Ammon's horn (tissue), 1 donor: ENCODE measurements at regions not wholly inside any gene's neighbourhood (a gene's known extent, or its start where the extent isn't known, plus 50 kb on each side); places are given as distances from the start of the nearest gene placed in this dataset.

Source experiments
- DNase-seq: peaks from one replicate; pipeline ENCODE4 v3.0.0-alpha.2; 2016; ENCODE audit warnings: low spot score

- DNase-seq, result no peak
Measured at GRCh38 chr14:61192989-61193388, 88.1 kb downstream of the TMEM30B start.

GRCh38 chr14:61191733-61192132, 89.4 kb downstream of the TMEM30B start:
- DNase-seq, result no peak

- DNase-seq, result no peak
Measured at GRCh38 chr14:61190341-61190740, 90.8 kb downstream of the TMEM30B start.

- peak; percentile 12 for DNase-seq
Measured at GRCh38 chr14:61188978-61189808, 91.9 kb downstream of the TMEM30B start.

- DNase-seq, result no peak
Measured at GRCh38 chr14:61188196-61188595, 92.9 kb downstream of the TMEM30B start.

DNA sequence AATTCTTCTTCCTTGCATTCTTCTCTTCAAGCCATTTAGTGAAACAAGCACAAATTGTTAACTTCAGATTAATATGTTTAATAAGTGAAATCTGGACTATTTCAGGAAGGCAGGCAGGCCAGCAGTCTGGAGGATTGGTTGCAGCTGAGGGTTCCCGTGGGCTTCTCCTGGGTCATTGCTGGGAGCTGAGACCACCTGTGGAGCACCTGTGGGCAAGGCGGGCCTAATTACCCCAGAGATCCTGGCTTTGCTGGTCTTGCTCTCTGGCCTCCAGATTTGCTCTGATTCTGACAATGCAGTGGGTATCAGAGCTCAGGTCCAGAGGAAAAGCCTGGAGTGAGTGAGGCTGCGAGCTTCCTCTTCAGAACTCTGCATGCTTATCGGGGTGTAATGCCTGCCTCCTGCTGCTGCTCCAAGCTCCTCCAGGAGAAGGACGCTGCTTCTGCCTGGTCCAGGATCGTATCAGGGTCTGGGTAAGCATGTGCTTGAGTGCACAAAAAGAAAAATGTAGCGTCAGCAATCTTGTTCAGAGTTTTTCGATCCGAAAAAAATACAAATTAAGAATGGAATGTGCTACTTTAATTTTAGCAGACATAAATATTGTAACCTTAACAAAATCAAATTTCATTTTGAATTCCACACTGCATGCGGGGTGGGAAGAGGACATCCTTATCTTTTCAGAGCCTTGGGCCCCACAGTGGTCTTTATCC, 93.8 kb downstream of the TMEM30B start:
- no peak for DNase-seq

DNA sequence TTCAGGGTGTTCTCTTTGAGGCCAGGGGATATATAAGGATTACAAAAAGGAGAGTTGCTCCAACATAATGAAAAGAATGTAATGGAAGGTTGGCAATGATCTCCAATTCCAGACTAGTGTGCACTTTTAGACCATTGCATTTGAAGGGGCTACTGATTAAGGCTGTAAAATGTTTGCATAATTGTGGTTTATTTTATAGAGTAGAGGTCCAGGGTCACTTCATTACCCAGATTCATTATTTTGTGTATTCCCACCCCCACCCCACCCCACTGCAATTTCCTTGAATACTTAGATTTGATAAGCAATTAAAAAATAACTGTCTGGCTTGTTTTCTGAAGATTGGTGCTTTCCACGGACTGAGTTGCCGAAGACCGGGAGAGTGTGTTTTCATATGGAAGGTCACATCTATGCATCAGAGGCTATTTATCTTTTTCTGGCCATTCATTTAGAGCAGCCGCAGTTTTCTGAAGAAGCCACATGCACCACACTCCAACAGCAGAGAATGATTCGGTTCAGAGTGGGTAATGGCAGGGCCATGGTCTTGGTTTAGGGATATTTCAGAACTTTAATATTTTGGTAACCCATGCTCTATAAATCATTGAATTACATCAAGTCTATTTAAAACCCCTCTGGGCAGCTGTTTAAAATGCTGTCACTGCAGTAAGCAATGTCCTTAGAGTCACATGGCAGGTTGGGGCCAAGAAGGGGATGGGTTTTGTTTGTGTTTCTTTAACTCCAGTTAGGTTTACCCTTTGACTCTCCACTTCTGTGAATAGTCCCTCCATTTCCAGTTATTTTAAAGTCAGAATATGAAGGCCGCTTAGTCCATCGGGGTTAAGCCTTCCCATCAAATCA, 94.6 kb downstream of the TMEM30B start:
- DNase-seq, result no peak

- no peak for DNase-seq
Measured at GRCh38 chr14:61185534-61185933, 95.6 kb downstream of the TMEM30B start.

DNA sequence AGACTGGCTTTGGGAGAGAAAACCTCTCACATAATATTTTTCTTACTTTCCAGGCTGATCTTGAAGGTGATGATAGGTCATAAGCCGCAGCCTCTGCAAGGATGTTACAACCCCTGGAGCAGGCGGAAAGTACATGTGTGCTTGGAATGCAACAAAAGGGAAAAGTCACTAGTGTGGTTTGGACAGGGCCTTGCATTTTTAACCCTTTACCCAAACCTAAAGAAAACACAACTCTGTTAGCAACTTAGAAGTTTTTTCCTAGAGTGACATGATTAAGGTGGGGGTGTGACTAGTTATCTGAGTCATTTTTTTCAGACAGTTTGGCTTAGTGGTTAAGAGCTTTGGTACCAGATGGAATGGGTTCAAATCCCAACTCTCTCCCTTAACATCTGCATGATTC, 97.0 kb downstream of the TMEM30B start:
- DNase-seq, result no peak

DNA sequence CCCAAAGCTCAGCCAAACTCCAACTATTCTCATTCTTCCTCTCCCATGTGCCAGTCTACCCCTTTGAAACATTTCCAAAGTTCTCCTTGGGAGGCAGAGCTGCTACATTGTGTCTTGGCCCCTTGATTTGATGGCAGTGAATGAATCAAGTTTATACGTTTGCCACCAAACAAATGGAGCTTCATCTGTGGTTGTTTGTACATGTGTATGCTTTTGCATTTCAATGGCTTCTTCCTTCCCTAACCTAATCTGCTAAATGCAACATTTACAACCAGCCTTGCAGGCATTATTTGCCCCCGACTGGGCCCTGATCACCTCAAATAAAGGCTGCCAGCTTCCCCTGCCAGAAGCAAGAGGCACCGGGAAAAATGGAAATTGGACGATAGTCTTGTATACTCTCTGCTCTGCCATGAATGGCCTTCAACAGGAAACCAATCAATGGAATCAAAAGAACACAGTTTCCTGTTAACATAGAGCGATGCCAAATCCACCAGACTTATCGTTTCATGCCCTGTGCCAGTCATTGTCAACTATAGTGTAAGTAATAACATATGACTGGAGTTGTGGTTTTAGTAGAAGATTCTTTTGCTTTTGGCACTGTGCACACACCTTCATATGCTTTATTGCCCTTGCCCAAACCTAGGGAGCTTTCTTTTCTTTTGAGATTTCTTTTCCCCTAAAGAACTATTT, 97.8 kb downstream of the TMEM30B start:
- no peak for DNase-seq

- DNase-seq, result no peak
Measured at GRCh38 chr14:61179796-61180398, 101.2 kb downstream of the TMEM30B start.

- no peak for DNase-seq
Measured at GRCh38 chr14:61179061-61179690, 102.0 kb downstream of the TMEM30B start.

GRCh38 chr14:61178226-61179060, 102.7 kb downstream of the TMEM30B start:
- no peak for DNase-seq

DNA sequence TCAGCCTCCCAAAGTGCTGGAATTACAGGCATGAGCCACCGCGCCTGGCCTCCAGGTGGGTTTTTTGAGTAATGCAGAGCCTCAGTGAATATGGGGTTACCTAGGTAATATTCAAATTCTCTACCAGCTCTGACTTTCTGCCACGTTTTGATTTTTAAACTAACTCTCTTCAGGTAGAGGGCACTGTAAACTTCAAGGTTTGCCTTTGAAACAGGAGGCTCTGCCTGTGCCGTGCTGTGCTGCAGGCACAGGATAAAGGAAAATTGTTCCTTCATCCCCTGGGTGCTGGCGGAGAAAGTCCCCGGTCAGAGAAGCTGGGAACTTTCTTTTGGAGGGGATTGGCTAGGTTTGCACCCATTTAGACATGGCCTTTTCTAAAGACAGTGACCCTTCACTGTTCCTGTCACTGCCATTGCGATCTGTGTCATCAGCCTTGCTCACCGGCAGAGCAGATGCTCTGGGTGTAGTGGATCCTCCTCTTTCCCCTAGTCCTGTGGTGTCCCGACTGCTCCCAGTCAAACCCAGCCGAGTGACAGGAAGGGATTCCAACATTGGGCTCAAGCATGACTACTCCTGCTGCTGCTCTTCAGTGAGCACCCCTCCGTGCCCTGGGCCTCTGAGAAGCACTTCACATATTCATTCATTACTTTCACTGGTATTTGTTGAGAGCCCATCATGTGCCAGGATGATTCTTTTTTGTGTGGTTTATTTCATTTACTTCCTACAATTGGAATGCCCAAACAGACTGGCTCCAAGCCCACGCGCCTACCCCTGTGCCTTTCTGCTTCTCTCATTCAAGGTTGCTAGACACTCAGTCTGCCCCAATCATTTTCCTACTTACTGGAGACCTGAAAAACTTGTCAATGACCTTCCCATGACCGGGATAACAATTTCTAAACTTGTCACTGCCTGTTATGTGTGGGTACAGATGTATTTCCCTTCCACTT, 103.6 kb downstream of the TMEM30B start:
- DNase-seq, result no peak

DNA sequence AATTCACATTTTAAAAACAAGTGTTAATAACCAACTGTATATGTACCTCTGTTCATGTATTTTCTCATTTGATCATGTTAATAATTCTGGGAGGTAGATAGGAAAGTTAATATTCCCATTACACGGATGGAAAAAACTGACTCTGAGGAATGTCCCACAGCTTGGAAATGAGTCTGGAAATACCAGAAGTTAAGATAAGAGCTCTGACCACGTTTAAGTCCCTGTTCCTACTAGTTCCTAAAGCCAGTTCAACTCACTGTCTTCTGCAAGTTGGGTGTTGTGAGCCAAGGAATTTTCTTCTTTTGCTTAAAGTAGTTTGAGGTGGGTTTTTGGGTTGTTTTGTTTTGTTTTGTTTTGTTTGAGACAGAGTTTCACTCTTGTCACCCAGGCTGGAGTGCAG, 104.5 kb downstream of the TMEM30B start:
- no peak for DNase-seq

- no peak for DNase-seq
Measured at GRCh38 chr14:61174987-61175386, 106.2 kb downstream of the TMEM30B start.

DNA sequence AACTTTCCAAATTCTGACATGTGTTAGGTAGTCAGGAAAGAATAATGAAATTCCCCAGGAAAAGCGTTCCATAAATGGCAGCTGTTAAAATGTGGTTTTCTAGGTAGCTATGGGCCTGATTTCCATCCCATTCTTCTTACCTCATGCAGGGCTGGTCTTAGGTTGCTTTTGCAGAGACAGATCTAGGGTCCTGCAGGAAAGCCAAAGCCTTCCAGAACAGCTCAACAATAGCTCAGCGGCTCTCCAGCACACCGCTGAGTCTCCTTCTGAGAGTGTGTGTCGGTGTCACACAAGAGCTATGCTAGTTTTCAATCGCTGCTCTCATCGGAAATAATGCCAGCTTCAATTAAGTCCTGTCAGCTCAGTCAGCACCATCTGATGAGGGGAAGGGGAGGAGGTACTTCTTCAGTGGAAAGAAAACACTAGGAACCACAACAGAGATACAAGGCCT, 106.7 kb downstream of the TMEM30B start:
- DNase-seq, result no peak

DNA sequence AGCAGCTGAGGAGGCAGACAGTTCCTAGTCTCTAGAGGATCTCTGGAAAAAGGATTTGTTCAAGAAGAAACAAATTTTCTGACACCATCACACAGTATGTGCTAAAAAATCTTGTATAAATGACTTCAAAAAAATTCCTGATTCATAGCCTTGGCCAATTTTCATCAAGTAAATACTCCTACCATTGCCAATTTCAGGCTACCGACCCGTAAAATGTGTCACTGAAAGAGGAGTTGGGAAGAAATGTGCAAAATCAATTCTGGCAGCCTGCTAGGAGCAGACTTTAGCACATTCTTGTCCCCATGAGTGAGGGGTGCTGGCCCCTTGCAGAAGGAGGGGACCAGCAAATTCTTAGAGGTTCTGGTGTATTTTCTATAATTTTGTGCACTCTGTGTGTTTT, 109.4 kb downstream of the TMEM30B start:
- DNase-seq, result no peak

GRCh38 chr14:61168141-61168540, 113.0 kb downstream of the TMEM30B start:
- DNase-seq, result no peak
